HepG2 (cell line): ENCODE measurements at regions not wholly inside any gene's neighbourhood (a gene's known extent, or its start where the extent isn't known, plus 50 kb on each side); places are given as distances from the start of the nearest gene placed in this dataset.

ENCODE experiments used
- MAZ ChIP-seq, 2 experiments: sonication (generic) in 1 of 2; formaldehyde crosslinking in 1 of 2; IDR thresholded peaks; 2 replicates each; pipeline versions ENCODE4 v1.5.0 to v1.6.1; 2012 to 2020; ENCODE audit warnings: low read depth in 2 of 2, mild to moderate bottlenecking in 2 of 2, borderline replicate concordance in 1 of 2, improper control_type of control experiment in 1 of 2, low read length in 1 of 2, missing genetic modification reagents in 1 of 2, moderate library complexity in 1 of 2
- SMC3 ChIP-seq: IDR thresholded peaks from 2 replicates; pipeline ENCODE4 v1.6.1; 2011; ENCODE audit warnings: low read length, improper control_type of control experiment
- ZBTB1 ChIP-seq: sonication (generic); formaldehyde crosslinking; IDR thresholded peaks from 2 replicates; pipeline ENCODE4 v1.4.0; 2020; ENCODE audit warnings: missing genetic modification reagents, borderline replicate concordance
- ZNF510 ChIP-seq: sonication (generic); formaldehyde crosslinking; IDR thresholded peaks from 2 replicates; pipeline ENCODE4 v1.4.0; 2020; ENCODE audit warnings: low read depth, mild to moderate bottlenecking, missing genetic modification reagents
- ZNF772 ChIP-seq: sonication (generic); formaldehyde crosslinking; IDR thresholded peaks from 2 replicates; pipeline ENCODE4 v1.5.0; 2020; ENCODE audit warnings: mild to moderate bottlenecking, missing genetic modification reagents
- TF ChIP-seq, protein P1 (sequence below): sonication (generic); formaldehyde crosslinking; IDR thresholded peaks from 2 replicates; pipeline ENCODE4 v1.5.0; 2020; ENCODE audit warnings: mild to moderate bottlenecking, missing genetic modification reagents, moderate library complexity

DNA sequence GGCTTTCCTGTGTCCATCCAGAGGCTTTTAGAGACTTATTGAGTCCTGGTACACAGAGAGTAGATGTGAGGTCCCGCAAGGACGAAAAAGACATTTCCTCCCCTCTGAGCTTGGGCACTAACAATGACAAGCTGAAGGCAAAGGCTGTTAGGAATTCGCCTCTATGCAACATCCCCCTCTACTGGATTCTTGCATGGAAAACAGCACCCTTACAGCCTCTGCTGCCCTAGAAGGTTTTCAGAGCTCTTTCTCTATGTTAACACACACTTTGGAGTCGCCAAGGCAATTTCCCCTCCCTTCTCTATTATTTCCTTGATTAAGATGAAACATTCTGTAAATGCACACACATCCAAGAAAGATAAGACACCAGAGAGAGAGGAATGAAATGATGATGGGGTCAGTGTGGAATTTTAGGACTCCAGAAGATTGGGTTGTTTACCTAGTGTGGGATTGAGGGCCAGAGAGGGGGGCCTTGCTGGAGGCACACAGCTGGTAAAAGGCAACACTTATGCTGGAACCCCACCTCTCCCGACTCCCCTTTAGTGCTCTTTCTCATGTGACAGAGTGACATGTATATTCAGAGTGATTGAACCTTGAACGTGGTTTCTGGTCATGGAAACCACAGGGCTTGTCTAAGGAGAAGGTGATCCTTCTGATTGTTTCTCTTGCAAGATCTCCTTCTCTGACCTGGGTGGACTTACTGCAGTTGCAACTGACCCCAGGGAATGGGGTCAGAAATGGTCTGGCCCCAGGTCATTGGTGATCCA lies 300.7 kb downstream of the CLIC5 start:
- TF ChIP-seq ZBTB1 (CRISPR knock-in tag), result no peak
- TF ChIP-seq ZNF772, result no peak
- TF ChIP-seq, protein P1, sequence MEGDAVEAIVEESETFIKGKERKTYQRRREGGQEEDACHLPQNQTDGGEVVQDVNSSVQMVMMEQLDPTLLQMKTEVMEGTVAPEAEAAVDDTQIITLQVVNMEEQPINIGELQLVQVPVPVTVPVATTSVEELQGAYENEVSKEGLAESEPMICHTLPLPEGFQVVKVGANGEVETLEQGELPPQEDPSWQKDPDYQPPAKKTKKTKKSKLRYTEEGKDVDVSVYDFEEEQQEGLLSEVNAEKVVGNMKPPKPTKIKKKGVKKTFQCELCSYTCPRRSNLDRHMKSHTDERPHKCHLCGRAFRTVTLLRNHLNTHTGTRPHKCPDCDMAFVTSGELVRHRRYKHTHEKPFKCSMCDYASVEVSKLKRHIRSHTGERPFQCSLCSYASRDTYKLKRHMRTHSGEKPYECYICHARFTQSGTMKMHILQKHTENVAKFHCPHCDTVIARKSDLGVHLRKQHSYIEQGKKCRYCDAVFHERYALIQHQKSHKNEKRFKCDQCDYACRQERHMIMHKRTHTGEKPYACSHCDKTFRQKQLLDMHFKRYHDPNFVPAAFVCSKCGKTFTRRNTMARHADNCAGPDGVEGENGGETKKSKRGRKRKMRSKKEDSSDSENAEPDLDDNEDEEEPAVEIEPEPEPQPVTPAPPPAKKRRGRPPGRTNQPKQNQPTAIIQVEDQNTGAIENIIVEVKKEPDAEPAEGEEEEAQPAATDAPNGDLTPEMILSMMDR (CRISPR knock-in tag), result peak; percentile 94
- no peak for TF ChIP-seq ZNF510 (CRISPR knock-in tag)
- TF ChIP-seq MAZ (IDR thresholded peaks at IDR 0.05; ENCODE audit: borderline replicate concordance, low read depth, low read length), result no peak
- TF ChIP-seq MAZ (CRISPR knock-in tag; IDR thresholded peaks at IDR 0.05; ENCODE audit: low read depth), result no peak
- TF ChIP-seq SMC3, result peak; percentile 97
